DOHH2 (cell line): ENCODE measurements at regions not wholly inside any gene's neighbourhood (a gene's known extent, or its start where the extent isn't known, plus 50 kb on each side); places are given as distances from the start of the nearest gene placed in this dataset.

Source experiments
- H3F3A ChIP-seq: fragments of 200-600 bp; sonication (generic), shearing (Covaris generic); 2 replicates; pipeline ENCODE4 v1.6.0; 2016; ENCODE audit warnings: antibody characterized with exemption, mild to moderate bottlenecking; ENCODE audit not compliant: control insufficient read depth, insufficient read depth
- H3K27ac ChIP-seq: fragments of 200-600 bp; sonication (generic); 2 replicates; pipeline ENCODE4 v1.5.1; 2014; ENCODE audit warnings: low read depth, mild to moderate bottlenecking, low read length, moderate library complexity
- H3K27me3 ChIP-seq: fragments of 200-600 bp; sonication (generic); 2 replicates; pipeline ENCODE4 v1.6.1; 2014; ENCODE audit warnings: mild to moderate bottlenecking, low read length, mixed read lengths; ENCODE audit not compliant: control insufficient read depth
- H3K36me3 ChIP-seq: fragments of 200-600 bp; sonication (generic); 2 replicates; pipeline ENCODE4 v1.6.1; 2014; ENCODE audit warnings: mild to moderate bottlenecking, low read length, moderate library complexity, mixed read lengths; ENCODE audit not compliant: control insufficient read depth
- H3K4me1 ChIP-seq: fragments of 200-600 bp; sonication (generic); 2 replicates; pipeline ENCODE4 v1.6.1; 2014; ENCODE audit warnings: mild to moderate bottlenecking, low read length, mixed read lengths; ENCODE audit not compliant: control insufficient read depth
- H3K4me2 ChIP-seq: fragments of 200-600 bp; sonication (generic); 2 replicates; pipeline ENCODE4 v1.6.0; 2014; ENCODE audit warnings: mild to moderate bottlenecking, low read length, moderate library complexity
- H3K4me3 ChIP-seq: fragments of 200-600 bp; sonication (generic); 2 replicates; pipeline ENCODE4 v1.5.1; 2014; ENCODE audit warnings: mild to moderate bottlenecking, low read length, mixed read lengths
- H3K79me2 ChIP-seq: fragments of 200-600 bp; sonication (generic); 2 replicates; pipeline ENCODE4 v1.6.1; 2014; ENCODE audit warnings: mild to moderate bottlenecking, low read length, mixed read lengths; ENCODE audit not compliant: control insufficient read depth
- H3K9me2 ChIP-seq: fragments of 200-600 bp; sonication (generic); replicated peaks from 2 replicates; pipeline ENCODE4 v1.6.1; 2014; ENCODE audit warnings: mild to moderate bottlenecking, low read length, mixed read lengths; ENCODE audit not compliant: control insufficient read depth
- H3K9me3 ChIP-seq: fragments of 200-600 bp; sonication (generic); 2 replicates; pipeline ENCODE4 v1.6.1; 2014; ENCODE audit warnings: antibody characterized with exemption, low read length, mixed read lengths; ENCODE audit not compliant: control insufficient read depth, insufficient read depth
- H4K20me1 ChIP-seq: fragments of 200-600 bp; sonication (generic); 2 replicates; pipeline ENCODE4 v1.6.0; 2014; ENCODE audit warnings: low read depth, mild to moderate bottlenecking, antibody characterized with exemption, low read length, moderate library complexity; ENCODE audit not compliant: control insufficient read depth, insufficient read depth
- CTCF ChIP-seq: fragments of 200-600 bp; sonication (generic); IDR thresholded peaks from one replicate; pipeline ENCODE4 v1.5.1; 2014; ENCODE audit warnings: antibody characterized with exemption, mild to moderate bottlenecking, low read depth, low read length; ENCODE audit not compliant: poor library complexity, severe bottlenecking
- EZH2phosphoT487 ChIP-seq: fragments of 200-600 bp; sonication (generic); IDR thresholded peaks from 2 replicates; pipeline ENCODE4 v1.6.1; 2017; ENCODE audit warnings: borderline replicate concordance, mild to moderate bottlenecking, antibody characterized with exemption, low read length, moderate library complexity, mixed read lengths

GRCh38 chr7:114007386-114007785 lies 88.6 kb upstream of the PPP1R3A start:
- Histone ChIP-seq H3K4me1 (no peaks in the 10 kb centered on the region), H4K20me1 (no peaks in the 10 kb centered on the region), H3K27ac (no peak overlapping the region), H3K4me3 (no peak overlapping the region), H3F3A (no peaks in the 10 kb centered on the region), H3K79me2 (no peaks in the 10 kb centered on the region), H3K4me2 (no peak overlapping the region), H3K9me3 (no peaks in the 10 kb centered on the region), H3K9me2 (no peaks in the 10 kb centered on the region), H3K27me3 (no peaks in the 10 kb centered on the region), H3K36me3 (no peaks in the 10 kb centered on the region)
- TF ChIP-seq EZH2phosphoT487 (no peak), CTCF (no peak)

- H3K4me3 ChIP-seq = no peak overlapping the region
- TF ChIP-seq EZH2phosphoT487 (no peak), CTCF (no peak)
- H4K20me1 ChIP-seq = no peaks in the 10 kb centered on the region
- no peaks in the 10 kb centered on the region for H3K36me3 ChIP-seq
- no peak overlapping the region for H3K27ac ChIP-seq
- no peaks in the 10 kb centered on the region for H3K79me2 ChIP-seq
- H3K9me3 ChIP-seq = no peaks in the 10 kb centered on the region
- no peaks in the 10 kb centered on the region for H3K9me2 ChIP-seq
- no peak overlapping the region for H3K4me2 ChIP-seq
- H3K27me3 ChIP-seq = no peaks in the 10 kb centered on the region
- no peaks in the 10 kb centered on the region for H3F3A ChIP-seq
- no peaks in the 10 kb centered on the region for H3K4me1 ChIP-seq
Measured at GRCh38 chr7:113998934-113999333, 80.1 kb upstream of the PPP1R3A start.

GRCh38 chr7:113996405-113996804 lies 77.6 kb upstream of the PPP1R3A start:
- Histone ChIP-seq H3F3A (no peaks in the 10 kb centered on the region), H3K36me3 (no peaks in the 10 kb centered on the region), H3K27me3 (no peaks in the 10 kb centered on the region), H3K9me3 (no peaks in the 10 kb centered on the region), H3K9me2 (no peaks in the 10 kb centered on the region), H3K4me1 (no peaks in the 10 kb centered on the region), H3K79me2 (no peaks in the 10 kb centered on the region), H3K27ac (no peak overlapping the region), H4K20me1 (no peaks in the 10 kb centered on the region), H3K4me2 (no peak overlapping the region), H3K4me3 (no peak overlapping the region)
- no peak for TF ChIP-seq EZH2phosphoT487
- TF ChIP-seq CTCF = no peak

GRCh38 chr7:113986216-113986615 lies 67.4 kb upstream of the PPP1R3A start:
- Histone ChIP-seq H3K4me1 (no peaks in the 10 kb centered on the region), H3K27me3 (no peaks in the 10 kb centered on the region), H3K27ac (no peak overlapping the region), H3F3A (no peaks in the 10 kb centered on the region), H4K20me1 (no peaks in the 10 kb centered on the region), H3K36me3 (no peaks in the 10 kb centered on the region), H3K79me2 (no peaks in the 10 kb centered on the region), H3K4me2 (no peak overlapping the region), H3K9me3 (no peaks in the 10 kb centered on the region), H3K9me2 (no peaks in the 10 kb centered on the region), H3K4me3 (no peak overlapping the region)
- no peak for TF ChIP-seq EZH2phosphoT487
- TF ChIP-seq CTCF = no peak
